Mesenchymal stem cell (in vitro differentiated cells and primary cell): ENCODE measurements at regions not wholly inside any gene's neighbourhood (a gene's known extent, or its start where the extent isn't known, plus 50 kb on each side); places are given as distances from the start of the nearest gene placed in this dataset.
A peak's percentile ranks its signal among the peaks of the same experiment; 100 is the strongest.

Experiments
- DNase-seq: peaks from one replicate; pipeline ENCODE4 v3.0.0-alpha.2; 2013
- H2AFZ ChIP-seq: one replicate; pipeline ENCODE4 v1.6.1; 2013; ENCODE audit warnings: low read depth, mild to moderate bottlenecking, control low read depth, inconsistent platforms, low read length, moderate library complexity
- H2AK5ac ChIP-seq: 2 replicates; pipeline ENCODE4 v1.6.1; 2013; ENCODE audit warnings: low read length, moderate library complexity, mild to moderate bottlenecking, inconsistent platforms; ENCODE audit not compliant: severe bottlenecking
- H2BK120ac ChIP-seq: one replicate; pipeline ENCODE4 v1.6.1; 2013; ENCODE audit warnings: low read depth, mild to moderate bottlenecking, inconsistent platforms, low read length, moderate library complexity
- H2BK12ac ChIP-seq, 2 experiments: one replicate each; pipeline ENCODE4 v1.6.1; 2013; ENCODE audit warnings: inconsistent platforms in 2 of 2, low read length in 2 of 2, mild to moderate bottlenecking in 2 of 2, moderate library complexity in 2 of 2, control low read depth in 1 of 2
- H2BK15ac ChIP-seq: one replicate; pipeline ENCODE4 v1.6.1; 2013; ENCODE audit warnings: mild to moderate bottlenecking, low read depth, inconsistent platforms; ENCODE audit not compliant: poor library complexity, severe bottlenecking
- H2BK5ac ChIP-seq: 2 replicates; pipeline ENCODE4 v1.6.1; 2013; ENCODE audit warnings: low read depth, mild to moderate bottlenecking, low read length, control low read depth, inconsistent platforms; ENCODE audit not compliant: poor library complexity, severe bottlenecking
- H3K14ac ChIP-seq, 2 experiments: one replicate each; pipeline ENCODE4 v1.6.1; 2013; ENCODE audit warnings: inconsistent platforms in 2 of 2, low read length in 2 of 2, control low read depth in 1 of 2, mild to moderate bottlenecking in 1 of 2, moderate library complexity in 1 of 2
- H3K18ac ChIP-seq, 2 experiments: one replicate each; pipeline ENCODE4 v1.6.1; 2013; ENCODE audit warnings: inconsistent platforms in 2 of 2, low read length in 2 of 2, control low read depth in 1 of 2, low read depth in 1 of 2, mild to moderate bottlenecking in 1 of 2
- H3K23ac ChIP-seq, 2 experiments: one replicate each; pipeline ENCODE4 v1.6.1; 2013; ENCODE audit warnings: inconsistent platforms in 2 of 2, low read length in 2 of 2, mild to moderate bottlenecking in 2 of 2, moderate library complexity in 2 of 2, control low read depth in 1 of 2
- H3K27ac ChIP-seq: 2 replicates; pipeline ENCODE4 v1.5.1; 2013; ENCODE audit warnings: mild to moderate bottlenecking, moderate library complexity, low read length, control low read depth, inconsistent platforms; ENCODE audit not compliant: poor library complexity, severe bottlenecking
- H3K27me3 ChIP-seq, 2 experiments: 2 replicates each; pipeline versions ENCODE4 v1.6.1 to v1.7.0; 2013; ENCODE audit warnings: low read length in 2 of 2, mild to moderate bottlenecking in 2 of 2, moderate library complexity in 2 of 2, control low read depth in 1 of 2, inconsistent platforms in 1 of 2; ENCODE audit not compliant: control insufficient read depth in 1 of 2, insufficient read depth in 1 of 2
- H3K36me3 ChIP-seq, 2 experiments: 2 replicates each; pipeline versions ENCODE4 v1.6.1 to v1.7.0; 2013; ENCODE audit warnings: low read length in 2 of 2, control low read depth in 1 of 2, inconsistent platforms in 1 of 2, low read depth in 1 of 2, mild to moderate bottlenecking in 1 of 2; ENCODE audit not compliant: insufficient read depth in 2 of 2, control insufficient read depth in 1 of 2
- H3K4ac ChIP-seq, 2 experiments: one replicate each; pipeline ENCODE4 v1.6.1; 2013; ENCODE audit warnings: inconsistent platforms in 2 of 2, low read length in 2 of 2, mild to moderate bottlenecking in 2 of 2, moderate library complexity in 2 of 2, control low read depth in 1 of 2, low read depth in 1 of 2
- H3K4me1 ChIP-seq: 2 replicates; pipeline ENCODE4 v1.6.1; 2013; ENCODE audit warnings: low read depth, low read length, control low read depth; ENCODE audit not compliant: control insufficient read depth, insufficient read depth
- H3K4me2 ChIP-seq: 2 replicates; pipeline ENCODE4 v1.6.1; 2013; ENCODE audit warnings: low read length, mild to moderate bottlenecking, inconsistent platforms; ENCODE audit not compliant: poor library complexity, severe bottlenecking
- H3K4me3 ChIP-seq, 2 experiments: 2 replicates each; pipeline versions ENCODE4 v1.5.1 to v1.7.0; 2013; ENCODE audit warnings: low read length in 2 of 2, mild to moderate bottlenecking in 2 of 2, control low read depth in 1 of 2, low read depth in 1 of 2; ENCODE audit not compliant: insufficient read depth in 1 of 2
- H3K79me1 ChIP-seq: replicated peaks from 2 replicates; pipeline ENCODE4 v1.6.1; 2013; ENCODE audit warnings: mild to moderate bottlenecking, control low read depth, low read length, inconsistent platforms; ENCODE audit not compliant: poor library complexity, severe bottlenecking
- H3K9ac ChIP-seq: 2 replicates; pipeline ENCODE4 v1.7.0; 2013; ENCODE audit warnings: mild to moderate bottlenecking, low read length, moderate library complexity
- H3K9me3 ChIP-seq: 2 replicates; pipeline ENCODE4 v1.7.0; 2013; ENCODE audit warnings: mild to moderate bottlenecking, low read length; ENCODE audit not compliant: control insufficient read depth
- H4K8ac ChIP-seq: one replicate; pipeline ENCODE4 v1.6.1; 2013; ENCODE audit warnings: inconsistent platforms, mild to moderate bottlenecking, low read length, moderate library complexity
- H4K91ac ChIP-seq: one replicate; pipeline ENCODE4 v1.6.1; 2013; ENCODE audit warnings: mild to moderate bottlenecking, low read length, inconsistent platforms
- WGBS: methylation state at CpG from one replicate; pipeline ENCODE4 v1.1.7; 2013; ENCODE audit warnings: mixed read lengths; 5-methylcytosine and 5-hydroxymethylcytosine counted together

- H2BK15ac ChIP-seq = no peak overlapping the region
- H3K27me3 ChIP-seq = no peaks in the 10 kb centered on the region
- no peak overlapping the region for H3K23ac ChIP-seq
- no peaks in the 10 kb centered on the region for H3K36me3 ChIP-seq
- no peak overlapping the region for H3K9ac ChIP-seq
- no peak for DNase-seq
- H3K4me3 ChIP-seq = no peak overlapping the region
- no peak overlapping the region for H4K8ac ChIP-seq
- H3K4me1 ChIP-seq = no peaks in the 10 kb centered on the region
- no peaks in the 10 kb centered on the region for H3K9me3 ChIP-seq
- no peak overlapping the region for H3K18ac ChIP-seq
- H2AFZ ChIP-seq = no peak overlapping the region
- no peak overlapping the region for H2BK120ac ChIP-seq
- no peak overlapping the region for H2AK5ac ChIP-seq
- 94% methylated on average over 2 of the region's 2 CpGs for WGBS
- H2BK12ac ChIP-seq = no peak overlapping the region
- H3K4ac ChIP-seq = no peak overlapping the region
- H4K91ac ChIP-seq = no peak overlapping the region
- no peak overlapping the region for H3K4me2 ChIP-seq
- H3K79me1 ChIP-seq = no peaks in the 10 kb centered on the region
- no peak overlapping the region for H3K27ac ChIP-seq
- no peak overlapping the region for H3K14ac ChIP-seq
- H2BK5ac ChIP-seq = no peak overlapping the region
These were observed 77.8 kb upstream of the SNX19 start for GRCh38 chr11:130994043-130994442.

- no peak overlapping the region for H2AK5ac ChIP-seq
- no peak overlapping the region for H3K23ac ChIP-seq
- H2BK120ac ChIP-seq = no peak overlapping the region
- no peak overlapping the region for H3K4me3 ChIP-seq
- H3K14ac ChIP-seq = no peak overlapping the region
- H3K27me3 ChIP-seq = no peaks in the 10 kb centered on the region
- no peak overlapping the region for H3K9ac ChIP-seq
- no peak for DNase-seq
- H4K91ac ChIP-seq = no peak overlapping the region
- H3K4me1 ChIP-seq = no peaks in the 10 kb centered on the region
- H3K4me2 ChIP-seq = no peak overlapping the region
- no peak overlapping the region for H3K27ac ChIP-seq
- H3K36me3 ChIP-seq = no peaks in the 10 kb centered on the region
- no peak overlapping the region for H2AFZ ChIP-seq
- no peak overlapping the region for H2BK15ac ChIP-seq
- H2BK12ac ChIP-seq = no peak overlapping the region
- no peak overlapping the region for H3K4ac ChIP-seq
- no peak overlapping the region for H3K18ac ChIP-seq
- H4K8ac ChIP-seq = no peak overlapping the region
- H3K9me3 ChIP-seq = no peaks in the 10 kb centered on the region
- no peak overlapping the region for H2BK5ac ChIP-seq
- WGBS = 100% methylated on average over 2 of the region's 2 CpGs
- H3K79me1 ChIP-seq = no peaks in the 10 kb centered on the region
These were observed 79.0 kb upstream of the SNX19 start for GRCh38 chr11:130995266-130995665.

- 27% methylated on average over 1 of the region's 1 CpG for WGBS
- no peak overlapping the region for H2BK120ac ChIP-seq
- H2BK12ac ChIP-seq = no peak overlapping the region
- no peaks in the 10 kb centered on the region for H3K27me3 ChIP-seq
- H2AK5ac ChIP-seq = no peak overlapping the region
- no peak overlapping the region for H3K14ac ChIP-seq
- no peak overlapping the region for H3K9ac ChIP-seq
- H3K79me1 ChIP-seq = no peaks in the 10 kb centered on the region
- no peak overlapping the region for H3K4me2 ChIP-seq
- H3K9me3 ChIP-seq = peaks cover 4% of the 10 kb centered on the region
- no peak overlapping the region for H2BK15ac ChIP-seq
- no peaks in the 10 kb centered on the region for H3K4me1 ChIP-seq
- DNase-seq = peak; percentile 8
- H3K36me3 ChIP-seq = no peaks in the 10 kb centered on the region
- no peak overlapping the region for H4K91ac ChIP-seq
- H4K8ac ChIP-seq = no peak overlapping the region
- no peak overlapping the region for H2AFZ ChIP-seq
- H3K18ac ChIP-seq = peak overlapping the region in 1 of 2 experiments; percentile 21
- no peak overlapping the region for H3K27ac ChIP-seq
- H3K4me3 ChIP-seq = no peak overlapping the region
- no peak overlapping the region for H3K4ac ChIP-seq
- H2BK5ac ChIP-seq = no peak overlapping the region
- no peak overlapping the region for H3K23ac ChIP-seq
These were observed 81.0 kb upstream of the SNX19 start for GRCh38 chr11:130997278-130997677.

GRCh38 chr11:130999086-130999485, 82.8 kb upstream of the SNX19 start:
- H4K91ac ChIP-seq = peak overlapping the region; percentile 9
- H3K27ac ChIP-seq = no peak overlapping the region
- peak overlapping the region; percentile 41 for H3K9ac ChIP-seq
- no peaks in the 10 kb centered on the region for H3K4me1 ChIP-seq
- no peak overlapping the region for H3K4me2 ChIP-seq
- H3K9me3 ChIP-seq = peaks cover 4% of the 10 kb centered on the region
- H2BK5ac ChIP-seq = no peak overlapping the region
- no peaks in the 10 kb centered on the region for H3K79me1 ChIP-seq
- peak overlapping the region; percentile 34 to 95 for H3K18ac ChIP-seq
- H3K4ac ChIP-seq = peak overlapping the region in 1 of 2 experiments; percentile 86
- H3K14ac ChIP-seq = peak overlapping the region in 1 of 2 experiments; percentile 18
- H2BK15ac ChIP-seq = no peak overlapping the region
- H2BK12ac ChIP-seq = peak overlapping the region; percentile 88 to 91
- WGBS = 4% methylated on average over 1 of the region's 1 CpG
- H4K8ac ChIP-seq = peak overlapping the region; percentile 84
- no peak overlapping the region for H2AFZ ChIP-seq
- H3K36me3 ChIP-seq = no peaks in the 10 kb centered on the region
- no peak overlapping the region for H2AK5ac ChIP-seq
- H3K27me3 ChIP-seq = no peaks in the 10 kb centered on the region
- peak; percentile 45 for DNase-seq
- peak overlapping the region; percentile 50 for H2BK120ac ChIP-seq
- peak overlapping the region in 1 of 2 experiments; percentile 72 for H3K23ac ChIP-seq
- H3K4me3 ChIP-seq = peak overlapping the region in 1 of 2 experiments; percentile 38
